K562 (cell line): ENCODE measurements at regions not wholly inside any gene's neighbourhood (a gene's known extent, or its start where the extent isn't known, plus 50 kb on each side); places are given as distances from the start of the nearest gene placed in this dataset.

Experiments used
- HDAC6 ChIP-seq: IDR thresholded peaks from 2 replicates; pipeline ENCODE4 v1.6.1; 2012; ENCODE audit warnings: low read depth, mild to moderate bottlenecking, control low read depth, inconsistent platforms, low read length, moderate library complexity
- HMG20A ChIP-seq: fragments of 450-650 bp; formaldehyde crosslinking; conservative IDR thresholded peaks from 2 replicates; pipeline ENCODE4 v1.4.0; 2020; ENCODE audit warnings: mild to moderate bottlenecking, mixed read lengths
- MBD2 ChIP-seq: sonication (generic); IDR thresholded peaks from 2 replicates; pipeline ENCODE4 v1.6.1; 2016; ENCODE audit warnings: low read depth, borderline replicate concordance
- NCOR1 ChIP-seq: fragments of 450-650 bp; IDR thresholded peaks from 2 replicates; pipeline ENCODE4 v1.6.1; 2016; ENCODE audit warnings: mild to moderate bottlenecking, moderate library complexity
- NFE2L1 ChIP-seq: fragments of 450-650 bp; IDR thresholded peaks from 2 replicates; pipeline ENCODE4 v1.6.1; 2016; ENCODE audit warnings: missing genetic modification characterization, low read depth, mild to moderate bottlenecking, missing compliant biosample characterization, moderate library complexity, borderline replicate concordance
- SOX6 ChIP-seq: fragments of 450-650 bp; IDR thresholded peaks from 2 replicates; pipeline ENCODE4 v1.6.1; 2014; ENCODE audit warnings: mild to moderate bottlenecking
- STAT6 ChIP-seq: sonication (generic); formaldehyde crosslinking; IDR thresholded peaks from 2 replicates; pipeline ENCODE4 v1.8.1; 2023; ENCODE audit warnings: mild to moderate bottlenecking, missing genetic modification reagents
- ZNF639 ChIP-seq, 2 experiments: fragments of 200-800 bp in 1 of 2; sonication (Bioruptor generic) in 1 of 2; sonication (generic) in 1 of 2; formaldehyde crosslinking in 1 of 2; IDR thresholded peaks in 1 of 2; conservative IDR thresholded peaks in 1 of 2; 2 replicates each; pipeline versions ENCODE4 v1.5.0 to v1.6.1; 2016 to 2020; ENCODE audit warnings: missing compliant biosample characterization in 1 of 2, missing genetic modification characterization in 1 of 2, missing genetic modification reagents in 1 of 2
- ZNF707 ChIP-seq: fragments of 250-450 bp; sonication (Bioruptor Pico); conservative IDR thresholded peaks from 2 replicates; pipeline ENCODE4 v1.8.0; 2022; ENCODE audit warnings: inconsistent platforms, mild to moderate bottlenecking, moderate library complexity

DNA sequence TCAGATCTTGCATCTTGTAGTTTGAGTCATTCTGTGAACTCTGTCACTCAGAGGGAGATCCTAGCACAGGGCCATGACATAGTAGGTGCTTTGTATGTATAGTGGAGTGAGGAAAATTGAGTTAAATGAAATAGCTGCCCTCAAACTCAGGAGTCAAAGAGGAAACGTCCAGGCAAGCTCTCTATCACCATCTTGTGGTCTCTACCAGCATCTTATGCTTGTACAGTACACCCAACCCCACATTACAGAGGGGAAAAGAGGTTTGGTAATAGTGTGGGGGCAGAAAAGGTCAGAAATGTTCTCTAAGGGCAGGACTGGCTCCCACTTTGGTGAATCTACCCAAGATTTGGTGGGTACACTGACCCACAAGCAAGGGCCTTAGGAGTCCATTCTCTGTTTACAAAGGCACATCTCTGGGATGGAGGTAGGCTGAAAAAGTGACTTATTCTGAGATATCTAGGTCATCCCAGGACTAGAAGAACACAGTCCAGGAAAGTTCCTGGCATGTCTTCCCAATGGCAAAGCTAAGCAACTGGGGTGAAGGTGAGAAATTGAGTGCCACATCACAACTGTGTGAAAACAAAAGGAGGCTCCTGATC lies 131.8 kb downstream of the OR13H1 start:
- no peak for TF ChIP-seq NFE2L1
- no peak for TF ChIP-seq ZNF639 (CRISPR knock-in tag; conservative IDR thresholded peaks at IDR 0.05 in 1 of 2, IDR thresholded peaks at IDR 0.05 in 1 of 2)
- no peak for TF ChIP-seq ZNF707 (CRISPR knock-in tag)
- TF ChIP-seq HMG20A (CRISPR knock-in tag): no peak
- no peak for TF ChIP-seq HDAC6
- TF ChIP-seq NCOR1: no peak
- TF ChIP-seq STAT6 (CRISPR knock-in tag): no peak
- no peak for TF ChIP-seq MBD2
- no peak for TF ChIP-seq SOX6
